Cardiac muscle cell (in vitro differentiated cells and primary cell): ENCODE measurements at regions not wholly inside any gene's neighbourhood (a gene's known extent, or its start where the extent isn't known, plus 50 kb on each side); places are given as distances from the start of the nearest gene placed in this dataset.
A peak's percentile ranks its signal among the peaks of the same experiment; 100 is the strongest.
"Not testable (repeated sequence)": the region's sequence is repeated elsewhere in the genome, so short reads cannot be mapped to it uniquely, and the experiment has no call there.

Source experiments
- DNase-seq, 2 donors: peaks; one replicate each; pipeline versions ENCODE4 v3.0.0 to v3.0.0-alpha.2; 2010 to 2017; ENCODE audit warnings: low read depth in 1 of 2, low spot score in 1 of 2
- H3K27ac ChIP-seq: fragments of 200-600 bp; sonication (generic); 2 replicates; pipeline ENCODE4 v1.5.1; 2016
- H3K27me3 ChIP-seq: fragments of 200-600 bp; sonication (generic); 2 replicates; pipeline ENCODE4 v1.6.0; 2016; ENCODE audit warnings: control low read depth
- H3K36me3 ChIP-seq: fragments of 200-600 bp; sonication (generic); 2 replicates; pipeline ENCODE4 v1.5.1; 2016; ENCODE audit warnings: control low read depth
- H3K4me1 ChIP-seq: fragments of 200-600 bp; sonication (generic); 2 replicates; pipeline ENCODE4 v1.8.1; 2017; ENCODE audit warnings: low read depth, mild to moderate bottlenecking, mixed run types
- H3K4me3 ChIP-seq: fragments of 200-600 bp; sonication (generic); 2 replicates; pipeline ENCODE4 v1.5.1; 2016; ENCODE audit warnings: mild to moderate bottlenecking
- H3K9me3 ChIP-seq: fragments of 200-600 bp; sonication (generic); 2 replicates; pipeline ENCODE4 v1.5.1; 2017; ENCODE audit warnings: low read depth, mild to moderate bottlenecking, control low read depth
- CTCF ChIP-seq: IDR thresholded peaks from 2 replicates; pipeline ENCODE4 v1.5.1; 2012; ENCODE audit warnings: low read depth, mild to moderate bottlenecking, low read length

GRCh38 chr13:30520571-30520970 is 54.8 kb upstream of the HMGB1 start:
- no peaks in the 10 kb centered on the region for H3K4me1 ChIP-seq
- H3K27ac ChIP-seq: no peak overlapping the region
- peak in 1 of 2 donors; percentile 6 for DNase-seq
- no peaks in the 10 kb centered on the region for H3K27me3 ChIP-seq
- H3K9me3 ChIP-seq: no peaks in the 10 kb centered on the region
- TF ChIP-seq CTCF: no peak
- no peak overlapping the region for H3K4me3 ChIP-seq
- H3K36me3 ChIP-seq: no peaks in the 10 kb centered on the region

- TF ChIP-seq CTCF: no peak
Observed at GRCh38 chr13:30523211-30523610, 57.5 kb upstream of the HMGB1 start.

GRCh38 chr13:30523817-30524216 is 58.1 kb upstream of the HMGB1 start:
- H3K4me1 ChIP-seq, DNase-seq, H3K4me3 ChIP-seq, H3K36me3 ChIP-seq, H3K9me3 ChIP-seq, H3K27me3 ChIP-seq, H3K27ac ChIP-seq: not testable (repeated sequence)

More at GRCh38 chr13:30523211-30523610, 57.5 kb upstream of the HMGB1 start:
- DNase-seq: no peak
- Histone ChIP-seq H3K27me3 (no peaks in the 10 kb centered on the region), H3K36me3 (no peaks in the 10 kb centered on the region), H3K27ac (no peak overlapping the region), H3K9me3 (no peaks in the 10 kb centered on the region), H3K4me1 (no peaks in the 10 kb centered on the region), H3K4me3 (no peak overlapping the region)

GRCh38 chr13:30525212-30525611 is 59.5 kb upstream of the HMGB1 start:
- not testable (repeated sequence) for DNase-seq, H3K4me1 ChIP-seq, H3K36me3 ChIP-seq, H3K27me3 ChIP-seq, H3K27ac ChIP-seq, H3K4me3 ChIP-seq, H3K9me3 ChIP-seq

- no peak for TF ChIP-seq CTCF
- H3K4me1 ChIP-seq: no peaks in the 10 kb centered on the region
- H3K4me3 ChIP-seq: no peak overlapping the region
- no peaks in the 10 kb centered on the region for H3K36me3 ChIP-seq
- no peaks in the 10 kb centered on the region for H3K27me3 ChIP-seq
- H3K27ac ChIP-seq: no peak overlapping the region
- peak; percentile 16 to 41 for DNase-seq
- no peaks in the 10 kb centered on the region for H3K9me3 ChIP-seq
Observed at GRCh38 chr13:30526612-30527495, 61.1 kb upstream of the HMGB1 start.

- Histone ChIP-seq H3K36me3 (no peaks in the 10 kb centered on the region), H3K27ac (no peak overlapping the region), H3K4me3 (no peak overlapping the region), H3K9me3 (no peaks in the 10 kb centered on the region), H3K4me1 (no peaks in the 10 kb centered on the region), H3K27me3 (no peaks in the 10 kb centered on the region)
- DNase-seq: no peak
- no peak for TF ChIP-seq CTCF
Observed at GRCh38 chr13:30529085-30529834, 63.5 kb upstream of the HMGB1 start.
